K562 (cell line): ENCODE measurements at regions not wholly inside any gene's neighbourhood (a gene's known extent, or its start where the extent isn't known, plus 50 kb on each side); places are given as distances from the start of the nearest gene placed in this dataset.

Source experiments
- ATAC-seq: fragments of 200-7000 bp; cut with Tn5 transposase; 3 replicates; pipeline ENCODE4 v1.9.1; 2020; ENCODE audit warnings: moderate library complexity
- BruUV-seq: library from RNA; stranded (reverse); fragments of 400-500 nt; replicated peaks from 2 replicates; lab custom pipeline; 2021; lab: Mats Ljungman, UMichigan
- CTCF ChIA-PET: fragments of 300-600 bp; formaldehyde crosslinking; extraction: SDS; loops from one replicate; lab custom pipeline; 2021; ENCODE audit warnings: low intra/inter-chr PET ratio; lab: Yijun Ruan, JAX
- POLR2A ChIA-PET: fragments of 300-600, 350-650 bp; sonication (Branson Sonifier 250); formaldehyde crosslinking; extraction: SDS; loops from one replicate; lab custom pipeline; 2021; ENCODE audit warnings: antibody characterized with exemption, inconsistent platforms; lab: Yijun Ruan, JAX
- DNase-seq, 4 experiments: peaks; one replicate each; pipeline versions ENCODE4 v3.0.0 to v3.0.0-alpha.2; 2011 to 2018; ENCODE audit warnings: low spot score in 3 of 4, mixed read lengths in 3 of 4; ENCODE audit errors: extremely low read depth in 1 of 4
- FAIRE-seq: peaks from 2 replicates; lab custom pipeline; 2011; peaks lifted over from hg19 to GRCh38; lab: Jason Lieb, UNC
- H2AFZ ChIP-seq: 2 replicates; pipeline ENCODE4 v1.6.0; 2011; ENCODE audit warnings: low read depth, low read length, control low read depth, inconsistent platforms
- H3K27ac ChIP-seq: fragments of 200-600 bp; 3 replicates; pipeline ENCODE4 v1.8.0; 2011; ENCODE audit warnings: low read depth, mild to moderate bottlenecking, control low read depth, inconsistent platforms, low read length, moderate library complexity, mixed read lengths; ENCODE audit errors: extremely low read depth
- H3K27me3 ChIP-seq, 2 experiments: fragments of 300-600 bp in 1 of 2; 2 replicates in 1 of 2; 3 replicates in 1 of 2; pipeline versions ENCODE4 v1.6.0 to v1.8.0; 2011; ENCODE audit warnings: inconsistent platforms in 2 of 2, low read length in 2 of 2, mild to moderate bottlenecking in 1 of 2, mixed read lengths in 1 of 2, moderate library complexity in 1 of 2; ENCODE audit not compliant: control insufficient read depth in 2 of 2, insufficient read depth in 2 of 2
- H3K36me3 ChIP-seq: fragments of 300-600 bp; 3 replicates; pipeline ENCODE4 v1.8.0; 2011; ENCODE audit warnings: mild to moderate bottlenecking, low read length, inconsistent platforms; ENCODE audit not compliant: control insufficient read depth, insufficient read depth
- H3K4me1 ChIP-seq, 2 experiments: fragments of 200-600 bp in 1 of 2; replicated peaks in 1 of 2; 2 replicates in 1 of 2; 3 replicates in 1 of 2; pipeline versions ENCODE4 v1.5.1 to v1.8.0; 2011; ENCODE audit warnings: inconsistent platforms in 2 of 2, low read length in 2 of 2, mild to moderate bottlenecking in 1 of 2, mixed read lengths in 1 of 2, moderate library complexity in 1 of 2; ENCODE audit not compliant: control insufficient read depth in 2 of 2, insufficient read depth in 2 of 2
- H3K4me2 ChIP-seq: 2 replicates; pipeline ENCODE4 v1.6.1; 2011; ENCODE audit warnings: low read length, control low read depth, inconsistent platforms, mixed read lengths; ENCODE audit not compliant: insufficient read depth
- H3K4me3 ChIP-seq: fragments of 200-600 bp; sonication (generic), shearing (Covaris generic); 2 replicates; pipeline ENCODE4 v1.5.1; 2016; ENCODE audit warnings: control low read depth, inconsistent platforms
- H3K79me2 ChIP-seq: fragments of 200-600 bp; 3 replicates; pipeline ENCODE4 v1.8.0; 2011; ENCODE audit warnings: low read length, inconsistent platforms; ENCODE audit not compliant: control insufficient read depth, insufficient read depth
- H3K9ac ChIP-seq, 2 experiments: 2 replicates each; pipeline versions ENCODE4 v1.6.0 to v1.6.1; 2011; ENCODE audit warnings: low read depth in 2 of 2, low read length in 2 of 2, control low read depth in 1 of 2, inconsistent platforms in 1 of 2, mild to moderate bottlenecking in 1 of 2, mixed read lengths in 1 of 2; ENCODE audit not compliant: insufficient read depth in 1 of 2
- H3K9me1 ChIP-seq: one replicate; pipeline ENCODE4 v1.6.0; 2011; ENCODE audit warnings: inconsistent platforms, mild to moderate bottlenecking, low read length, moderate library complexity; ENCODE audit not compliant: control insufficient read depth, insufficient read depth
- H3K9me3 ChIP-seq: replicated peaks from 2 replicates; pipeline ENCODE4 v1.5.1; 2011; ENCODE audit warnings: low read depth, low read length, inconsistent platforms; ENCODE audit not compliant: control insufficient read depth, insufficient read depth
- H4K20me1 ChIP-seq: replicated peaks from 2 replicates; pipeline ENCODE4 v1.6.1; 2011; ENCODE audit warnings: low read length, inconsistent platforms, mixed read lengths; ENCODE audit not compliant: control insufficient read depth, insufficient read depth
- ADNP ChIP-seq: fragments of 200-800 bp; sonication (Bioruptor generic); IDR thresholded peaks from 2 replicates; pipeline ENCODE4 v1.6.1; 2016; ENCODE audit warnings: missing genetic modification characterization, missing compliant biosample characterization
- AFF1 ChIP-seq, 2 experiments: fragments of 450-650 bp; IDR thresholded peaks; 2 replicates each; pipeline ENCODE4 v1.6.1; 2018; ENCODE audit warnings: mild to moderate bottlenecking in 2 of 2, low read depth in 1 of 2; ENCODE audit not compliant: partially characterized antibody in 2 of 2
- CBX1 ChIP-seq: sonication (generic); IDR thresholded peaks from 2 replicates; pipeline ENCODE4 v1.6.1; 2016; ENCODE audit warnings: antibody characterized with exemption, low read depth, mild to moderate bottlenecking
- CEBPB ChIP-seq: fragments of 450-650 bp; IDR thresholded peaks from 2 replicates; pipeline ENCODE4 v1.6.1; 2016; ENCODE audit warnings: missing genetic modification characterization, missing compliant biosample characterization
- ELF2 ChIP-seq: fragments of 250-450 bp; sonication (Bioruptor Pico); IDR thresholded peaks from 2 replicates; pipeline ENCODE4 v1.5.0; 2021; ENCODE audit warnings: mild to moderate bottlenecking
- FOXJ2 ChIP-seq: fragments of 200-800 bp; sonication (Bioruptor generic); IDR thresholded peaks from 2 replicates; pipeline ENCODE4 v1.6.1; 2016; ENCODE audit warnings: missing genetic modification characterization, missing compliant biosample characterization
- KHSRP ChIP-seq: fragments of 450-650 bp; IDR thresholded peaks from 2 replicates; pipeline ENCODE4 v1.6.1; 2017
- RFX7 ChIP-seq: fragments of 250-450 bp; sonication (Bioruptor Pico); IDR thresholded peaks from 2 replicates; pipeline ENCODE4 v1.5.1; 2021; ENCODE audit warnings: mild to moderate bottlenecking
- SMARCA5 ChIP-seq: fragments of 450-650 bp; IDR thresholded peaks from 2 replicates; pipeline ENCODE4 v1.6.1; 2016
- ZKSCAN1 ChIP-seq: fragments of 150-350 bp; IDR thresholded peaks from 2 replicates; pipeline ENCODE4 v1.6.1; 2016; ENCODE audit warnings: low read depth, low read length
- ZNF133 ChIP-seq: fragments of 250-450 bp; sonication (Bioruptor Pico); IDR thresholded peaks from 2 replicates; pipeline ENCODE4 v1.4.0; 2020; ENCODE audit warnings: mild to moderate bottlenecking
- ZNF274 ChIP-seq: IDR thresholded peaks from 2 replicates; pipeline ENCODE4 v1.6.1; 2011; ENCODE audit warnings: low read depth, mild to moderate bottlenecking, low read length, moderate library complexity, borderline replicate concordance
- ZNF277 ChIP-seq: fragments of 250-450 bp; sonication (Bioruptor Pico); IDR thresholded peaks from 2 replicates; pipeline ENCODE4 v1.8.0; 2022; ENCODE audit warnings: inconsistent platforms, mild to moderate bottlenecking, moderate library complexity, borderline replicate concordance
- ZNF778 ChIP-seq: fragments of 450-650 bp; formaldehyde crosslinking; IDR thresholded peaks from 2 replicates; pipeline ENCODE4 v1.4.0; 2020; ENCODE audit warnings: mild to moderate bottlenecking, moderate library complexity
- WGBS: fragments of 100-300 bp; shearing (Covaris generic); methylation state at CpG from one replicate; pipeline ENCODE4 v1.1.6; 2016; ENCODE audit warnings: low coverage, mixed read lengths; ENCODE audit not compliant: insufficient coverage; ENCODE audit errors: missing lambda C conversion rate; 5-methylcytosine and 5-hydroxymethylcytosine counted together
- in situ Hi-C: fragments of 300-500 bp; cut with MboI; formaldehyde crosslinking; loops from 4 replicates; pipeline ENCODE4 v1.15.0; 2018; ENCODE audit warnings: inconsistent platforms, mixed read lengths
- intact Hi-C: fragments of 100-400 bp; cut with micrococcal nuclease; formaldehyde crosslinking; loops from 2 replicates; pipeline ENCODE4 v1.14.2; 2022
- TF ChIP-seq, protein P1 (sequence below): fragments of 450-650 bp; formaldehyde crosslinking; conservative IDR thresholded peaks from 2 replicates; pipeline ENCODE4 v1.4.0; 2022; ENCODE audit warnings: mild to moderate bottlenecking, missing genetic modification characterization

DNA sequence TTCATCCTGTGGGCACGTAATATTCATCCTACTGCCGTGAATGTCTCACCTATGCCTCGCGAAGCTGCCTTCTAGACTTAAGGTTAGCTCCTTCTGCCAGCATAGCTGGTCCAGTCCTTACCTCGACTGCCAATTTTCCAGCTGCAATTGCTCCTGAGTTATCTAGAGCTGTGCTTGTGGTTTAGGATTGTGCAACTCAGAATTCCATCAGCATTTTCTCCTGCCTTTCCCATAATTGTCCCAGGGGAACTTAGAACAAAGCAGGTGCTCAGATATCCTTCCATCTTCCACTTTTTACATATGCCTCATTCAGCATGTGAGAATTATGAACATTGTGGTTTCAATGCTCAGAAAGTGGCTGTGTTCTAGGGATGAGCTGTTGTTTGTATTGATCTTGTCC lies 131.4 kb upstream of the ADGRL3 start:
- intact Hi-C loops, result no loop called here
- 0% methylated on average over 5 of the region's 5 CpGs for WGBS

DNA sequence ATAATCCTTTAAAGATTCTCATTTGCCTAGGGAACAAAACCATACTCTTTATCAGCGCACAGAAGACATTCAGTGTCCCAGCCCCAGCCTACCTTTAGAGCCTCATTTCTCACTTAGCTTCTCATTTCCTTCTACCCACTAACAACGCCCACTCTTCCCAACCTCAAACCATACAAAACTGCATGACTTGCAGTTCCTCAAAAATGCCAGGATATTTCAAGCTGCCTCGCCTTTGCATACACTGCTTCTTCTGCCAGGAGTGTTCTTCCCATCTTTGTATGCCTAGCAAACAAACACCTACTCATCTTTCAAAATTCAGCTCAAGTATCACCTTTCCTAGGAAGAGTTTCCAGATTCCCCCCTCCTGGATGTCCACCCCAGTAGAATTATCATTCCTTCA lies 129.9 kb upstream of the ADGRL3 start:
- H4K20me1 ChIP-seq, result no peaks in the 10 kb centered on the region
- intact Hi-C loops, result no loop called here
- no peak overlapping the region for H3K4me3 ChIP-seq
- H3K27ac ChIP-seq, result no peak overlapping the region
- H2AFZ ChIP-seq, result no peak overlapping the region
- no TSS peak for BruUV-seq
- H3K4me1 ChIP-seq, result no peaks in the 10 kb centered on the region
- H3K79me2 ChIP-seq, result no peaks in the 10 kb centered on the region
- ChIA-PET POLR2A (no interaction called here), CTCF (no interaction called here)
- ATAC-seq (no peak), FAIRE-seq (no peak), DNase-seq (no peak)
- no peak overlapping the region for H3K4me2 ChIP-seq
- H3K36me3 ChIP-seq, result no peaks in the 10 kb centered on the region
- no peaks in the 10 kb centered on the region; the same call in 1 of the 2 replicates for H3K9me3 ChIP-seq
- no peaks in the 10 kb centered on the region for H3K27me3 ChIP-seq
- no peak overlapping the region for H3K9ac ChIP-seq
- WGBS, result 0% methylated on average over 3 of the region's 3 CpGs
- in situ Hi-C loops, result no loop called here
- no peaks in the 10 kb centered on the region for H3K9me1 ChIP-seq
- TF ChIP-seq AFF1 (IDR thresholded peaks at IDR 0.05; ENCODE audit: low read depth in 1 of 2, partially characterized antibody in 2 of 2) (no peak), ZNF277 (CRISPR knock-in tag) (no peak), ZKSCAN1 (no peak), KHSRP (no peak), RFX7 (CRISPR knock-in tag) (no peak), CBX1 (no peak), ZNF778 (CRISPR knock-in tag) (no peak)
- TF ChIP-seq, protein P1, sequence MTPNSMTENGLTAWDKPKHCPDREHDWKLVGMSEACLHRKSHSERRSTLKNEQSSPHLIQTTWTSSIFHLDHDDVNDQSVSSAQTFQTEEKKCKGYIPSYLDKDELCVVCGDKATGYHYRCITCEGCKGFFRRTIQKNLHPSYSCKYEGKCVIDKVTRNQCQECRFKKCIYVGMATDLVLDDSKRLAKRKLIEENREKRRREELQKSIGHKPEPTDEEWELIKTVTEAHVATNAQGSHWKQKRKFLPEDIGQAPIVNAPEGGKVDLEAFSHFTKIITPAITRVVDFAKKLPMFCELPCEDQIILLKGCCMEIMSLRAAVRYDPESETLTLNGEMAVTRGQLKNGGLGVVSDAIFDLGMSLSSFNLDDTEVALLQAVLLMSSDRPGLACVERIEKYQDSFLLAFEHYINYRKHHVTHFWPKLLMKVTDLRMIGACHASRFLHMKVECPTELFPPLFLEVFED (CRISPR knock-in tag), result no peak

More for the DNA sequence above, 131.4 kb upstream of the ADGRL3 start:
- no peak for FAIRE-seq
- no peaks in the 10 kb centered on the region for H3K79me2 ChIP-seq
- H3K4me2 ChIP-seq, result no peak overlapping the region
- no peak overlapping the region for H3K4me3 ChIP-seq
- no peaks in the 10 kb centered on the region; the same call in 1 of the 2 replicates for H3K9me3 ChIP-seq
- no peaks in the 10 kb centered on the region for H4K20me1 ChIP-seq
- no peaks in the 10 kb centered on the region for H3K9me1 ChIP-seq
- ChIA-PET POLR2A (no interaction called here), CTCF (no interaction called here)
- H3K4me1 ChIP-seq, result no peaks in the 10 kb centered on the region
- in situ Hi-C loops, result no loop called here
- no peak overlapping the region for H2AFZ ChIP-seq
- no peak for ATAC-seq
- TF ChIP-seq CEBPB (0 out of 2 replicates have a peak, but pooled peaks have one; percentile 19), ADNP (tag) (no peak), FOXJ2 (tag) (no peak), ZNF274 (no peak), ZNF133 (CRISPR knock-in tag) (no peak), ELF2 (CRISPR knock-in tag) (no peak), SMARCA5 (no peak)
- no TSS peak for BruUV-seq
- H3K27me3 ChIP-seq, result no peaks in the 10 kb centered on the region
- H3K27ac ChIP-seq, result no peak overlapping the region
- no peaks in the 10 kb centered on the region for H3K36me3 ChIP-seq
- no peak for DNase-seq
- no peak overlapping the region for H3K9ac ChIP-seq
